GM18520 (cell line): ENCODE measurements at regions not wholly inside any gene's neighbourhood (a gene's known extent, or its start where the extent isn't known, plus 50 kb on each side); places are given as distances from the start of the nearest gene placed in this dataset.
"Not testable (repeated sequence)": the region's sequence is repeated elsewhere in the genome, so short reads cannot be mapped to it uniquely, and the experiment has no call there.

Source experiments
- ATAC-seq: cut with Tn5 transposase; IDR thresholded peaks from one replicate; pipeline ENCODE4 v1.9.1; 2021; ENCODE audit not compliant: unreplicated experiment

GRCh38 chr7:119665796-119666195, 607.2 kb upstream of the KCND2 start:
- no peak for ATAC-seq

GRCh38 chr7:119681336-119681735, 591.6 kb upstream of the KCND2 start:
- ATAC-seq = no peak

- ATAC-seq = no peak
Observed at GRCh38 chr7:119684763-119685162, 588.2 kb upstream of the KCND2 start.

- no peak for ATAC-seq
Observed at GRCh38 chr7:119685906-119686305, 587.1 kb upstream of the KCND2 start.

GRCh38 chr7:119688831-119689230, 584.1 kb upstream of the KCND2 start:
- ATAC-seq = no peak

- no peak for ATAC-seq
Observed at GRCh38 chr7:119692541-119692940, 580.4 kb upstream of the KCND2 start.

- ATAC-seq = no peak
Observed at GRCh38 chr7:119694506-119694905, 578.5 kb upstream of the KCND2 start.

- no peak for ATAC-seq
Observed at GRCh38 chr7:119696336-119696735, 576.6 kb upstream of the KCND2 start.

- no peak for ATAC-seq
Observed at GRCh38 chr7:119703895-119704294, 569.1 kb upstream of the KCND2 start.

GRCh38 chr7:119706608-119707007, 566.4 kb upstream of the KCND2 start:
- ATAC-seq = no peak

GRCh38 chr7:119708891-119709290, 564.1 kb upstream of the KCND2 start:
- ATAC-seq = no peak

- peak; percentile 54 for ATAC-seq
Observed at GRCh38 chr7:119711104-119711503, 561.9 kb upstream of the KCND2 start.

- ATAC-seq = no peak
Observed at GRCh38 chr7:119712886-119713462, 560.0 kb upstream of the KCND2 start.

GRCh38 chr7:119713606-119714005, 559.4 kb upstream of the KCND2 start:
- ATAC-seq = no peak

- ATAC-seq = no peak
Observed at GRCh38 chr7:119720541-119720940, 552.4 kb upstream of the KCND2 start.

- ATAC-seq = no peak
Observed at GRCh38 chr7:119724041-119724792, 548.8 kb upstream of the KCND2 start.

- no peak for ATAC-seq
Observed at GRCh38 chr7:119733127-119733879, 539.7 kb upstream of the KCND2 start.

- no peak for ATAC-seq
Observed at GRCh38 chr7:119737390-119737789, 535.6 kb upstream of the KCND2 start.

- ATAC-seq = not testable (repeated sequence)
Observed at GRCh38 chr7:119745280-119745679, 527.7 kb upstream of the KCND2 start.

GRCh38 chr7:119748251-119748860, 524.6 kb upstream of the KCND2 start:
- ATAC-seq = no peak

- ATAC-seq = no peak
Observed at GRCh38 chr7:119748991-119749390, 524.0 kb upstream of the KCND2 start.

GRCh38 chr7:119756687-119757086, 516.3 kb upstream of the KCND2 start:
- no peak for ATAC-seq
